ENCODE measurements at regions not wholly inside any gene's neighbourhood (a gene's known extent, or its start where the extent isn't known, plus 50 kb on each side); places are given as distances from the start of the nearest gene placed in this dataset.

DNA sequence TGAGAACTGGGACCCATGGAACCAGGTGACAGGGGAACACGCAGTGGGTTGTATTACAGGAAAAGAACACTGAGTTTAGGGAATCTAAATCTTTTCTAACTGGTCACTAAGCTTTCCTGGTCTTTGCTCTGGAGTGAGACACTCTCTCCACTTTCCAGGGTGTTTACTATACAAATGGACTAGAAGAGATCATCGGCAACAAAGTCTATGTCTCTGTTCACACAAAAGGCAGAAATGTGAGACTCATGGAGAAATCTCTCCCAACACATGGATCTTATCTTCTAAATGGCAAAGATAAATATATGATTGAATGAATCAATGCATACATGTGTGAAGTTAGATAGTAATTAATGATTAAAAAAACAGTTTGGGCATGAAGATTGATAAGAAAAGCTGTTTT, 101.6 kb upstream of the DPT start:
- TF ChIP-seq CTCF (conservative IDR thresholded peaks at IDR 0.05; ENCODE audit: low read depth, low read length) (no peak), EZH2 (IDR thresholded peaks at IDR 0.05; ENCODE audit: borderline replicate concordance, low read depth, low read length, poor library complexity, severe bottlenecking) (no peak)
